ENCODE measurements at regions not wholly inside any gene's neighbourhood (a gene's known extent, or its start where the extent isn't known, plus 50 kb on each side); places are given as distances from the start of the nearest gene placed in this dataset.

- no peak overlapping the region for H3K27ac ChIP-seq (ENCODE audit: low read length)
- no peaks in the 10 kb centered on the region for H3K4me1 ChIP-seq (ENCODE audit: control insufficient read depth in 1 of 2, extremely low read depth in 1 of 2, insufficient read depth in 2 of 2, low read length in 2 of 2)
- no peak for DNase-seq
- no peaks in the 10 kb centered on the region for H3K4me1 Mint-ChIP-seq
- ChIA-PET POLR2A (no interaction called here), CTCF (no interaction called here)
- ATAC-seq (replicated peaks in 1 of 4), result no peak
- no CpG with 5 or more reads among the region's 4 CpGs for WGBS (ENCODE audit: insufficient coverage)
- no peaks in the 10 kb centered on the region for H3K27me3 ChIP-seq (replicated peaks in 1 of 2; ENCODE audit: control insufficient read depth in 2 of 2, extremely low read depth in 1 of 2, insufficient read depth in 2 of 2, low read length in 1 of 2)
- no peak overlapping the region for H3K27ac Mint-ChIP-seq
- no peaks in the 10 kb centered on the region for H3K36me3 Mint-ChIP-seq
- no peaks in the 10 kb centered on the region for H3K9me3 ChIP-seq
- no peaks in the 10 kb centered on the region for H3K36me3 ChIP-seq (ENCODE audit: control insufficient read depth in 2 of 2, extremely low read depth in 1 of 2, insufficient read depth in 1 of 2, low read length in 1 of 2)
- H3K27me3 Mint-ChIP-seq, result no peaks in the 10 kb centered on the region
- peaks cover 9 to 25% (median 13%) of the 10 kb centered on the region in 3 donors for H3K9me3 Mint-ChIP-seq
- no peak overlapping the region for H3K4me3 ChIP-seq (ENCODE audit: control insufficient read depth in 1 of 2, extremely low read depth in 1 of 2, low read length in 1 of 2)
- no peak overlapping the region for H3K4me3 Mint-ChIP-seq
These were observed 238.6 kb downstream of the TFAP2B start for GRCh38 chr6:51057296-51057695.

- POLR2A ChIA-PET, result no interaction called here
- CTCF ChIA-PET, result no interaction called here
- H3K4me3 ChIP-seq (ENCODE audit: control insufficient read depth in 1 of 2, extremely low read depth in 1 of 2, low read length in 1 of 2), result no peak overlapping the region
- no peak for DNase-seq
- no peaks in the 10 kb centered on the region for H3K27me3 ChIP-seq (replicated peaks in 1 of 2; ENCODE audit: control insufficient read depth in 2 of 2, extremely low read depth in 1 of 2, insufficient read depth in 2 of 2, low read length in 1 of 2)
- H3K9me3 ChIP-seq, result no peaks in the 10 kb centered on the region
- no peak for ATAC-seq (replicated peaks in 1 of 4)
- Mint-ChIP-seq H3K9me3 (peaks cover 4 to 27% (median 21%) of the 10 kb centered on the region in 3 donors), H3K4me1 (no peaks in the 10 kb centered on the region), H3K27ac (no peak overlapping the region), H3K4me3 (no peak overlapping the region), H3K36me3 (no peaks in the 10 kb centered on the region), H3K27me3 (no peaks in the 10 kb centered on the region)
- no peaks in the 10 kb centered on the region for H3K36me3 ChIP-seq (ENCODE audit: control insufficient read depth in 2 of 2, extremely low read depth in 1 of 2, insufficient read depth in 1 of 2, low read length in 1 of 2)
- WGBS (ENCODE audit: insufficient coverage), result 60% methylated on average over 1 of the region's 3 CpGs
- H3K4me1 ChIP-seq (ENCODE audit: control insufficient read depth in 1 of 2, extremely low read depth in 1 of 2, insufficient read depth in 2 of 2, low read length in 2 of 2), result no peaks in the 10 kb centered on the region
- H3K27ac ChIP-seq (ENCODE audit: low read length), result no peak overlapping the region
These were observed 241.6 kb downstream of the TFAP2B start for GRCh38 chr6:51060262-51060762.

GRCh38 chr6:51062166-51062722 lies 243.6 kb downstream of the TFAP2B start:
- no CpG with 5 or more reads among the region's 3 CpGs for WGBS (ENCODE audit: insufficient coverage)
- H3K27ac Mint-ChIP-seq, result no peak overlapping the region
- Histone ChIP-seq H3K9me3 (no peaks in the 10 kb centered on the region), H3K27ac (ENCODE audit: low read length) (no peak overlapping the region), H3K36me3 (ENCODE audit: control insufficient read depth in 2 of 2, extremely low read depth in 1 of 2, insufficient read depth in 1 of 2, low read length in 1 of 2) (no peaks in the 10 kb centered on the region), H3K4me1 (ENCODE audit: control insufficient read depth in 1 of 2, extremely low read depth in 1 of 2, insufficient read depth in 2 of 2, low read length in 2 of 2) (no peaks in the 10 kb centered on the region), H3K4me3 (ENCODE audit: control insufficient read depth in 1 of 2, extremely low read depth in 1 of 2, low read length in 1 of 2) (no peak overlapping the region), H3K27me3 (replicated peaks in 1 of 2; ENCODE audit: control insufficient read depth in 2 of 2, extremely low read depth in 1 of 2, insufficient read depth in 2 of 2, low read length in 1 of 2) (no peaks in the 10 kb centered on the region)
- CTCF ChIA-PET, result no interaction called here
- H3K4me3 Mint-ChIP-seq, result no peak overlapping the region
- H3K9me3 Mint-ChIP-seq, result peaks cover 0 to 24% (median 10%) of the 10 kb centered on the region in 3 donors
- H3K27me3 Mint-ChIP-seq, result no peaks in the 10 kb centered on the region
- no peak for DNase-seq
- POLR2A ChIA-PET, result no interaction called here
- ATAC-seq (replicated peaks in 1 of 4), result no peak
- H3K4me1 Mint-ChIP-seq, result no peaks in the 10 kb centered on the region
- no peaks in the 10 kb centered on the region for H3K36me3 Mint-ChIP-seq

- no peaks in the 10 kb centered on the region for H3K4me1 ChIP-seq (ENCODE audit: control insufficient read depth in 1 of 2, extremely low read depth in 1 of 2, insufficient read depth in 2 of 2, low read length in 2 of 2)
- H3K4me3 ChIP-seq (ENCODE audit: control insufficient read depth in 1 of 2, extremely low read depth in 1 of 2, low read length in 1 of 2), result no peak overlapping the region
- DNase-seq, result no peak
- ChIA-PET POLR2A (no interaction called here), CTCF (no interaction called here)
- H3K36me3 Mint-ChIP-seq, result no peaks in the 10 kb centered on the region
- no peak overlapping the region for H3K4me3 Mint-ChIP-seq
- H3K27ac Mint-ChIP-seq, result no peak overlapping the region
- no peaks in the 10 kb centered on the region for H3K9me3 ChIP-seq
- H3K27me3 Mint-ChIP-seq, result no peaks in the 10 kb centered on the region
- no peaks in the 10 kb centered on the region for H3K36me3 ChIP-seq (ENCODE audit: control insufficient read depth in 2 of 2, extremely low read depth in 1 of 2, insufficient read depth in 1 of 2, low read length in 1 of 2)
- 77% methylated on average over 3 of the region's 3 CpGs for WGBS (ENCODE audit: insufficient coverage)
- peaks cover 12 to 28% (median 18%) of the 10 kb centered on the region in 3 donors for H3K9me3 Mint-ChIP-seq
- ATAC-seq (replicated peaks in 1 of 4), result no peak
- peaks cover 0 to 4% of the 10 kb centered on the region in 2 experiments for H3K27me3 ChIP-seq (replicated peaks in 1 of 2; ENCODE audit: control insufficient read depth in 2 of 2, extremely low read depth in 1 of 2, insufficient read depth in 2 of 2, low read length in 1 of 2)
- H3K4me1 Mint-ChIP-seq, result no peaks in the 10 kb centered on the region
- no peak overlapping the region for H3K27ac ChIP-seq (ENCODE audit: low read length)
These were observed 259.3 kb downstream of the TFAP2B start for GRCh38 chr6:51077821-51078518.

- Histone ChIP-seq H3K9me3 (no peaks in the 10 kb centered on the region), H3K27ac (ENCODE audit: low read length) (no peak overlapping the region), H3K4me1 (ENCODE audit: control insufficient read depth in 1 of 2, extremely low read depth in 1 of 2, insufficient read depth in 2 of 2, low read length in 2 of 2) (no peaks in the 10 kb centered on the region), H3K27me3 (replicated peaks in 1 of 2; ENCODE audit: control insufficient read depth in 2 of 2, extremely low read depth in 1 of 2, insufficient read depth in 2 of 2, low read length in 1 of 2) (no peaks in the 10 kb centered on the region), H3K4me3 (ENCODE audit: control insufficient read depth in 1 of 2, extremely low read depth in 1 of 2, low read length in 1 of 2) (no peak overlapping the region), H3K36me3 (ENCODE audit: control insufficient read depth in 2 of 2, extremely low read depth in 1 of 2, insufficient read depth in 1 of 2, low read length in 1 of 2) (no peaks in the 10 kb centered on the region)
- Mint-ChIP-seq H3K27ac (no peak overlapping the region), H3K27me3 (no peaks in the 10 kb centered on the region), H3K9me3 (peaks cover 11 to 29% (median 12%) of the 10 kb centered on the region in 3 donors), H3K36me3 (no peaks in the 10 kb centered on the region), H3K4me1 (no peaks in the 10 kb centered on the region), H3K4me3 (no peak overlapping the region)
- no peak for ATAC-seq (replicated peaks in 1 of 4)
- ChIA-PET POLR2A (no interaction called here), CTCF (no interaction called here)
- no peak for DNase-seq
These were observed 271.7 kb downstream of the TFAP2B start for GRCh38 chr6:51090343-51090742.

GRCh38 chr6:51093871-51094270 lies 275.2 kb downstream of the TFAP2B start:
- Mint-ChIP-seq H3K36me3 (no peaks in the 10 kb centered on the region), H3K9me3 (peaks cover 4 to 26% (median 12%) of the 10 kb centered on the region in 3 donors), H3K4me1 (no peaks in the 10 kb centered on the region), H3K27me3 (no peaks in the 10 kb centered on the region), H3K4me3 (no peak overlapping the region), H3K27ac (no peak overlapping the region)
- no peak for DNase-seq
- Histone ChIP-seq H3K4me1 (ENCODE audit: control insufficient read depth in 1 of 2, extremely low read depth in 1 of 2, insufficient read depth in 2 of 2, low read length in 2 of 2) (no peaks in the 10 kb centered on the region), H3K27ac (ENCODE audit: low read length) (no peak overlapping the region), H3K4me3 (ENCODE audit: control insufficient read depth in 1 of 2, extremely low read depth in 1 of 2, low read length in 1 of 2) (no peak overlapping the region), H3K27me3 (replicated peaks in 1 of 2; ENCODE audit: control insufficient read depth in 2 of 2, extremely low read depth in 1 of 2, insufficient read depth in 2 of 2, low read length in 1 of 2) (no peaks in the 10 kb centered on the region), H3K36me3 (ENCODE audit: control insufficient read depth in 2 of 2, extremely low read depth in 1 of 2, insufficient read depth in 1 of 2, low read length in 1 of 2) (no peaks in the 10 kb centered on the region), H3K9me3 (no peaks in the 10 kb centered on the region)
- CTCF ChIA-PET, result interaction anchor here in 1 of 2 donors (0.5 kb wide), 1 partner anchor 9 kb away, joined by 5 read pairs; no protein-coding TSS in a partner anchor
- POLR2A ChIA-PET, result no interaction called here
- no CpG with 5 or more reads among the region's 3 CpGs for WGBS (ENCODE audit: insufficient coverage)
- no peak for ATAC-seq (replicated peaks in 1 of 4)

Data from T-cell (primary cell).